Sciatic nerve (tissue), 2 donors: ENCODE measurements at regions not wholly inside any gene's neighbourhood (a gene's known extent, or its start where the extent isn't known, plus 50 kb on each side); places are given as distances from the start of the nearest gene placed in this dataset.

Source experiments
- ATAC-seq: fragments of 200-7000 bp; cut with Tn5 transposase; one replicate; pipeline ENCODE4 v1.9.1; 2020; ENCODE audit warnings: mild to moderate bottlenecking, moderate library complexity
- DNase-seq: peaks from one replicate; pipeline ENCODE4 v3.0.0-alpha.2; 2020; ENCODE audit warnings: low spot score
- intact Hi-C: fragments of 100-400 bp; cut with DNase I; formaldehyde crosslinking; loops from one replicate; pipeline ENCODE4 v1.14.2; 2022
- donor health status: DM: no; HTN: no; CAD: no.
- donor health status: DM: no; HTN: no; CAD: no.

- DNase-seq (no peak), ATAC-seq (no peak)
- intact Hi-C loops: no loop called here
Observed at GRCh38 chr18:60996326-60996725, 336.9 kb upstream of the CDH20 start.

GRCh38 chr18:60996822-60997221 is 336.4 kb upstream of the CDH20 start:
- DNase-seq: no peak
- intact Hi-C loops: no loop called here
- ATAC-seq: no peak

GRCh38 chr18:61001138-61001537 is 332.1 kb upstream of the CDH20 start:
- ATAC-seq (no peak), DNase-seq (no peak)
- intact Hi-C loops: no loop called here

GRCh38 chr18:61006687-61007224 is 326.5 kb upstream of the CDH20 start:
- intact Hi-C loops: no loop called here
- DNase-seq: no peak
- no peak for ATAC-seq

- intact Hi-C loops: no loop called here
- ATAC-seq (no peak), DNase-seq (no peak)
Observed at GRCh38 chr18:61019338-61020301, 313.6 kb upstream of the CDH20 start.

- no peak for ATAC-seq
- DNase-seq: no peak
- intact Hi-C loops: no loop called here
Observed at GRCh38 chr18:61025596-61025995, 307.6 kb upstream of the CDH20 start.

- ATAC-seq: no peak
- intact Hi-C loops: no loop called here
- DNase-seq: no peak
Observed at GRCh38 chr18:61031626-61032025, 301.6 kb upstream of the CDH20 start.

GRCh38 chr18:61034580-61034979 is 298.6 kb upstream of the CDH20 start:
- intact Hi-C loops: no loop called here
- DNase-seq: no peak
- ATAC-seq: no peak

- intact Hi-C loops: no loop called here
- DNase-seq (no peak), ATAC-seq (no peak)
Observed at GRCh38 chr18:61039251-61039650, 294.0 kb upstream of the CDH20 start.

GRCh38 chr18:61047794-61048193 is 285.4 kb upstream of the CDH20 start:
- intact Hi-C loops: no loop called here
- ATAC-seq: no peak
- no peak for DNase-seq

- DNase-seq (no peak), ATAC-seq (no peak)
- intact Hi-C loops: no loop called here
Observed at GRCh38 chr18:61057443-61057842, 275.8 kb upstream of the CDH20 start.

GRCh38 chr18:61062258-61062657 is 271.0 kb upstream of the CDH20 start:
- intact Hi-C loops: no loop called here
- DNase-seq (no peak), ATAC-seq (no peak)

- intact Hi-C loops: no loop called here
- ATAC-seq: no peak
- no peak for DNase-seq
Observed at GRCh38 chr18:61064911-61065310, 268.3 kb upstream of the CDH20 start.

GRCh38 chr18:61076986-61077385 is 256.2 kb upstream of the CDH20 start:
- DNase-seq: no peak
- intact Hi-C loops: no loop called here
- no peak for ATAC-seq

- ATAC-seq: no peak
- intact Hi-C loops: no loop called here
Observed at GRCh38 chr18:61079714-61080113, 253.5 kb upstream of the CDH20 start.

GRCh38 chr18:61080954-61081528 is 252.2 kb upstream of the CDH20 start:
- no peak for ATAC-seq
- no peak for DNase-seq
- intact Hi-C loops: no loop called here

More at GRCh38 chr18:61079714-61080113, 253.5 kb upstream of the CDH20 start:
- DNase-seq: no peak

GRCh38 chr18:61082976-61083630 is 250.1 kb upstream of the CDH20 start:
- intact Hi-C loops: no loop called here
- DNase-seq: no peak
- no peak for ATAC-seq

GRCh38 chr18:61085036-61085435 is 248.2 kb upstream of the CDH20 start:
- intact Hi-C loops: no loop called here
- DNase-seq (no peak), ATAC-seq (no peak)

- intact Hi-C loops: no loop called here
- DNase-seq (no peak), ATAC-seq (no peak)
Observed at GRCh38 chr18:61085761-61086160, 247.5 kb upstream of the CDH20 start.

- no peak for DNase-seq
- intact Hi-C loops: no loop called here
- no peak for ATAC-seq
Observed at GRCh38 chr18:61086657-61087056, 246.6 kb upstream of the CDH20 start.
